LNCaP clone FGC (cell line): ENCODE measurements at regions not wholly inside any gene's neighbourhood (a gene's known extent, or its start where the extent isn't known, plus 50 kb on each side); places are given as distances from the start of the nearest gene placed in this dataset.
A peak's percentile ranks its signal among the peaks of the same experiment; 100 is the strongest.

Experiments
- DNase-seq: peaks from one replicate; pipeline ENCODE4 v3.0.0-alpha.2; 2011; ENCODE audit warnings: low read depth
- H3K4me3 ChIP-seq: 2 replicates; pipeline ENCODE4 v1.5.1; 2011; ENCODE audit warnings: mild to moderate bottlenecking, low read depth, low read length, control low read depth
- CTCF ChIP-seq: IDR thresholded peaks from 2 replicates; pipeline ENCODE4 v1.5.1; 2012; ENCODE audit warnings: mild to moderate bottlenecking; ENCODE audit not compliant: control insufficient read depth, insufficient read depth; ENCODE audit errors: extremely low read depth

DNA sequence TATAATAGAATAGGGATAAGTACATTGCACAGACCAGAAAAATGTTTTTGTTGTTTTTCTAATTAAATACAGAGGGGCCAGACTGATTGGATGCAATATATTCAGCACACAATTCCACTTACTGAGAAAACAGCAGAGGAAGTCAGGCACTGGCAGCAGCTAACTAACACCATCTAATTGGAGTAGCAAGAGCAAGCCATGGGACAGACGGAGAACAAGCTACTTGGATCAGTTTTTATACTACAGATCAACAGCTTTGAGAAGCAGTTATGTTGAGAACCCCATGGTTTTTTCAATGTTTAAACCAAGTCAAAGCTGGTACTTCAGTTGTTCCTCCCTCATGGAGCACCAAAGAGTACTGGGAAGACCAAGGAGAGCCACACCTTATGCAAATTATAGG is 1249.4 kb downstream of the LRFN5 start:
- no peak for DNase-seq
- TF ChIP-seq CTCF = no peak

GRCh38 chr14:42855085-42855484 is 1248.4 kb downstream of the LRFN5 start:
- no peak for DNase-seq
- TF ChIP-seq CTCF = no peak
- H3K4me3 ChIP-seq = no peak overlapping the region

More for the DNA sequence above, 1249.4 kb downstream of the LRFN5 start:
- H3K4me3 ChIP-seq = no peak overlapping the region

DNA sequence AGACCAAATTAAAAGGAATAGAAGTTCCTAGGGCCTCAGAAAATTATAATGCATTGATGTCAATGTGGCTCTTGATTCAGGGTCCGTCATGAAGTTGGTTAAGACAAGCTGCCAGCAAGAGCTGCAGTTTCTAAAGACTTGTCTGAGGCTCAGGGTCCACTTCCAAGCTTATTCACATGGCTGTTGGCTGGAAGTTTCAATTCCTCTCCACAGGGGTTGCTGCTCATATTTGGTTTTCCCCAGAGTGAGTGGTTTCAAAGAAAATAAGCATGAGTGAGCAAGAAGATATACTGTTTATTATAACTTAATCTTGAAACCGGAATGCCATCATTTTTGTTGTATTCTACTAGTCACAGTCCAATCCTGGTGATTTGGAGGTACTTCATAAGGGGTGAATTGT is 1247.4 kb downstream of the LRFN5 start:
- no peak for DNase-seq
- no peak for TF ChIP-seq CTCF
- H3K4me3 ChIP-seq = no peak overlapping the region

DNA sequence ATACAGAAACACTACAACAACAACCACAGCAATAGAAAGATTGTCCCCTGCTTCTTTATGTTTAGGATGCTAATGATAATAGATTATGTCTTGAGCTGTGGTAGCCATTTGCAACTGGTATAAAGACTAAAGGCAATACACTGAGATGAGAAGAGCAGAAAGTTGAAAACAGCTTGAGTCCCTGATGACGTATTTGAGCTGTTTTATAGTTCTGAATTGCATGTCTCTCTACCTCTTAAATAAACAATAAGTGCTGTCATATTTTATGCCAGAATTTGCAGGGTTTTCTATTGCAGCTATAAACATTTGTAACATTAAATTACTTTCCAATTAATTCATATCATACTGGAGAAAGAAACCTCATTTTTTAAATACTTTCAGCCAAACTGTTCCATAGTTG is 1242.0 kb downstream of the LRFN5 start:
- DNase-seq = no peak
- no peak for TF ChIP-seq CTCF
- no peak overlapping the region for H3K4me3 ChIP-seq

GRCh38 chr14:42814817-42815216 is 1208.1 kb downstream of the LRFN5 start:
- no peak for DNase-seq
- no peak overlapping the region for H3K4me3 ChIP-seq
- no peak for TF ChIP-seq CTCF

- DNase-seq = peak; percentile 71
- H3K4me3 ChIP-seq = no peak overlapping the region
- no peak for TF ChIP-seq CTCF
These were observed 1200.2 kb downstream of the LRFN5 start for GRCh38 chr14:42806909-42807315.

- TF ChIP-seq CTCF = no peak
- H3K4me3 ChIP-seq = no peak overlapping the region
- no peak for DNase-seq
These were observed 1197.5 kb downstream of the LRFN5 start for GRCh38 chr14:42804141-42804540.
